Stomach (tissue), 8 donors: ENCODE measurements at regions not wholly inside any gene's neighbourhood (a gene's known extent, or its start where the extent isn't known, plus 50 kb on each side); places are given as distances from the start of the nearest gene placed in this dataset.

Experiments used
- DNase-seq, 2 donors: peaks; one replicate each; pipeline versions ENCODE4 v3.0.0 to v3.0.0-alpha.2; 2013 to 2019
- H3K27ac ChIP-seq, 5 donors: fragments of 200-600 bp in 4 of 5; sonication (generic) in 4 of 5; one replicate each; pipeline ENCODE4 v1.5.1; 2013 to 2019; ENCODE audit warnings: mild to moderate bottlenecking in 1 of 5, moderate library complexity in 1 of 5
- H3K27me3 ChIP-seq, 3 donors: fragments of 200-600 bp; sonication (generic); one replicate each; pipeline ENCODE4 v1.5.1; 2017 to 2019; ENCODE audit warnings: mixed run types in 1 of 3
- H3K36me3 ChIP-seq, 4 donors: fragments of 200-600 bp; sonication (generic); 1 replicate in 3 of 4; 2 replicates in 1 of 4; pipeline ENCODE4 v1.5.1; 2016 to 2019
- H3K4me1 ChIP-seq, 4 donors: fragments of 200-600 bp; sonication (generic); one replicate each; pipeline ENCODE4 v1.5.1; 2016 to 2019
- H3K4me3 ChIP-seq, 4 donors: fragments of 200-600 bp; sonication (generic) in 3 of 4; one replicate each; pipeline ENCODE4 v1.5.1; 2016 to 2019; ENCODE audit warnings: mild to moderate bottlenecking in 1 of 4
- H3K9me3 ChIP-seq, 4 donors: fragments of 200-600 bp; sonication (generic); one replicate each; pipeline ENCODE4 v1.5.1; 2016 to 2019
- CTCF ChIP-seq, 7 experiments: fragments of 450-650 bp in 4 of 7; fragments of 200-600 bp in 3 of 7; sonication (generic) in 3 of 7; IDR thresholded peaks; one replicate each; pipeline ENCODE4 v1.5.1; 2016 to 2019; ENCODE audit warnings: antibody characterized with exemption in 7 of 7, control low read depth in 2 of 7, mild to moderate bottlenecking in 1 of 7
- EP300 ChIP-seq: sonication (generic); formaldehyde crosslinking; IDR thresholded peaks from one replicate; pipeline ENCODE4 v1.6.1; 2017; ENCODE audit warnings: antibody characterized with exemption
- POLR2A ChIP-seq, 4 donors: fragments of 450-650 bp; IDR thresholded peaks; one replicate each; pipeline ENCODE4 v1.6.1; 2016; ENCODE audit warnings: antibody characterized with exemption in 4 of 4, control low read depth in 2 of 4, mild to moderate bottlenecking in 1 of 4, moderate library complexity in 1 of 4
- POLR2AphosphoS5 ChIP-seq, 3 donors: sonication (generic); formaldehyde crosslinking; IDR thresholded peaks; one replicate each; pipeline ENCODE4 v1.6.1; 2016; ENCODE audit warnings: antibody characterized with exemption in 3 of 3
- WGBS, 5 donors: extraction: QIAGEN DNeasy Blood & Tissue Kit in 3 of 5; methylation state at CpG; one replicate each; pipeline versions ENCODE4 v1.1.5 to v1.1.7; 2013 to 2018; 5-methylcytosine and 5-hydroxymethylcytosine counted together
- intact Hi-C: fragments of 100-400 bp; cut with DNase I; formaldehyde crosslinking; loops from one replicate; pipeline ENCODE4 v1.15.1; 2023; ENCODE audit warnings: low total_unique reads
- donor health status: healthy with polysubstance abuse.
- donor health status: Bipolar disorder and iron deficiency.
- donor health status: healthy.

- no peak overlapping the region for H3K27ac ChIP-seq
- H3K36me3 ChIP-seq, result no peaks in the 10 kb centered on the region
- intact Hi-C loops, result no loop called here
- no peak for TF ChIP-seq CTCF (IDR thresholded peaks at IDR 0.05)
- no peak for TF ChIP-seq POLR2A (IDR thresholded peaks at IDR 0.05)
- TF ChIP-seq EP300, result no peak
- no peaks in the 10 kb centered on the region for H3K27me3 ChIP-seq
- no peak for DNase-seq
- H3K9me3 ChIP-seq, result no peaks in the 10 kb centered on the region
- no peaks in the 10 kb centered on the region for H3K4me1 ChIP-seq
- no peak overlapping the region for H3K4me3 ChIP-seq
Observed at GRCh38 chr3:19757773-19758172, 176.2 kb downstream of the EFHB start.

- Histone ChIP-seq H3K27ac (no peak overlapping the region), H3K27me3 (no peaks in the 10 kb centered on the region), H3K36me3 (no peaks in the 10 kb centered on the region), H3K4me1 (no peaks in the 10 kb centered on the region), H3K4me3 (no peak overlapping the region), H3K9me3 (peaks cover 0 to 14% (median 4%) of the 10 kb centered on the region in 4 donors)
- no peak for DNase-seq
- TF ChIP-seq POLR2AphosphoS5 (IDR thresholded peaks at IDR 0.05) (no peak), POLR2A (IDR thresholded peaks at IDR 0.05) (no peak), EP300 (no peak), CTCF (IDR thresholded peaks at IDR 0.05) (no peak)
- WGBS, 5 donors, result 85 to 89% (median 88%) methylated on average over 14 to 22 of the region's 22 CpGs
- intact Hi-C loops, result no loop called here
Observed at GRCh38 chr3:19749448-19750017, 184.5 kb downstream of the EFHB start.

GRCh38 chr3:19748782-19749447 is 185.1 kb downstream of the EFHB start:
- TF ChIP-seq POLR2AphosphoS5 (IDR thresholded peaks at IDR 0.05) (no peak), POLR2A (IDR thresholded peaks at IDR 0.05) (no peak), CTCF (IDR thresholded peaks at IDR 0.05) (no peak), EP300 (no peak)
- Histone ChIP-seq H3K4me1 (no peaks in the 10 kb centered on the region), H3K9me3 (peaks cover 0 to 14% (median 4%) of the 10 kb centered on the region in 4 donors), H3K36me3 (no peaks in the 10 kb centered on the region), H3K27ac (no peak overlapping the region), H3K4me3 (no peak overlapping the region), H3K27me3 (no peaks in the 10 kb centered on the region)
- DNase-seq, result no peak
- intact Hi-C loops, result no loop called here
- WGBS, 5 donors, result 89 to 96% (median 95%) methylated on average over 15 to 17 of the region's 17 CpGs

GRCh38 chr3:19744047-19744446 is 190.0 kb downstream of the EFHB start:
- DNase-seq, result no peak
- TF ChIP-seq POLR2AphosphoS5 (IDR thresholded peaks at IDR 0.05) (no peak), EP300 (no peak), CTCF (IDR thresholded peaks at IDR 0.05) (no peak), POLR2A (IDR thresholded peaks at IDR 0.05) (no peak)
- H3K27ac ChIP-seq, result no peak overlapping the region
- intact Hi-C loops, result no loop called here
- H3K27me3 ChIP-seq, result no peaks in the 10 kb centered on the region
- H3K9me3 ChIP-seq, result peaks cover 0 to 7% (median 0%) of the 10 kb centered on the region in 4 donors
- 72 to 86% (median 80%) methylated on average over 3 of the region's 3 CpGs for WGBS, 5 donors
- no peak overlapping the region for H3K4me3 ChIP-seq
- H3K36me3 ChIP-seq, result no peaks in the 10 kb centered on the region
- no peaks in the 10 kb centered on the region for H3K4me1 ChIP-seq
